OCI-M1 (cell line): ENCODE measurements at regions not wholly inside any gene's neighbourhood (a gene's known extent, or its start where the extent isn't known, plus 50 kb on each side); places are given as distances from the start of the nearest gene placed in this dataset.

Experiments used
- DNase-seq: peaks from one replicate; lab custom pipeline; 2025; lab: John Stamatoyannopoulos, UW

GRCh38 chr18:10225300-10225699, 229.1 kb upstream of the APCDD1 start:
- no peak for DNase-seq

DNA sequence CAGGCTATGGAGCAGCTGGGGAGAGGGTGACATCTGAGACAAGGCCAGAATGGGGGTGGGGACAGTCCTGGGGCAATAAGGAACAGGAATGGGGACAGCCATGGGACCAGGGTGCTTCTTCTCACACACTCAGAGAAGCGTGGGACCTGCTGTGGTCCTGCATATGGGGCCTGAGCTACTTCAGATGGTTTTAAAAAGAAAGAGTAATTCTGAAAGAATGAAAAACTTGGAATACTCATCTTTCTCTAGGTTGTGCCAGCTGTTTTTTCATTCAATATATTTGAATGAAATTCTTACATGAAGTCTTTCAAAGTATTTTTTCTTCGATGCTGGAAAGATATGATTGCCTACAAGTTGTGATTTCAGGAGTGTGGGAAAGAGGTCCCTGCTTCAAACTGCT, 227.5 kb upstream of the APCDD1 start:
- no peak for DNase-seq

DNA sequence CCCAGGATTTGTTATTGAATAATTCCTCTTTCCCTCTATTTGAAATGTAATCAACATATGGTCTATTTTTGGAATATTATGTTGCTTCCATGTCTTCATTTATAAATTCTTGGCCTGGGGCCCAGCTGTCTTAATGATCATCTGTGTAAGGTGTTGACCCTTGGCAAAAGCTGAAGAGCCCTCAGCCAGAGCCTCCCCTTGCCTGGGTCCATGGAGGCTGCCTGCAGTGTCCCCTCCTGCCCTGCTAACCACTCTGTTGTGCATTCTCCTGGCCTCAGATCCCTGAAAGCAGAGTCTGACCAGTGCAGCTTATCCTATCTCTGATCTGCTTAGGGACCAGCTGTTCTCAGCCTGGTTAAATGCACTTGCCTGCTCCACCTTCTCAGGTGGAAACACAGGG, 226.1 kb upstream of the APCDD1 start:
- DNase-seq = no peak

DNA sequence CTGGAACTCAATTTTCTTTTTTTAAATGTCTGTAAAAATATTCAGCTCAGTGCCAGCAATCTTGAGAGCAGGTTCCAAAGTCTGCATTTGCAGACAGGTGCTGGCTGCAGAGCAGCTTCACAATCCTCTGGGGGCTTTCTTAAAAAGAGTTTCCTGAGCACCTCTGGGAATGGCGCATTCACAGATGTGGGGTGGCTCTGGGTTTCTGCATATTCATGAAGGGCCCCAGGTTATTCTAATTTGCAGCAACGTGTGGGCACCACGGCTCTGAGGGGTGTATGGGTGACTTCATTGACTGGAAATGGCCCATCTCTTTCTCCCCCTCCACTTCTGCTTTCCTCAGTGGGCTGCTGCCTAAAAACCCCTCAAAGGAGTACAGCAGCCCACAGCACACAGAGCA, 225.0 kb upstream of the APCDD1 start:
- no peak for DNase-seq

DNA sequence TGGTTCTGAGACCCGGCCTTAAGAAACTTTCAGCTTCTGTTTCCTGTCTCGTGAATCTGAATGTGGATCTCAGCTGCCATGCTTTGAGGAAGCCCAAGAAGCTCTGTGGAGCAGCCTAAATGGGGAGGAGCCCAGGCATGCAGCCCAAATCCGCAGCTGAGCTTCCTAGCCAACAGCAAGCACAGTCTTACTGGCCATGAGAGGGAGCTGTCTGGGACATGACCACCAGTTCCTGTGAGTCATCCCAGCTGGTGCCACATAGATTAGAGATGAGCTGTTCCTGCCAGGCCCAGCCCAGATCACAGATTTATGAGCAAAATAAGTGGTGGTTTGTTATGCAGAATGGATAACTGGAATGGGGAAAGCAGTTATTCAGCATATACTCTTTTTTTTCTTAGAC, 224.4 kb upstream of the APCDD1 start:
- peak; percentile 39 for DNase-seq

DNA sequence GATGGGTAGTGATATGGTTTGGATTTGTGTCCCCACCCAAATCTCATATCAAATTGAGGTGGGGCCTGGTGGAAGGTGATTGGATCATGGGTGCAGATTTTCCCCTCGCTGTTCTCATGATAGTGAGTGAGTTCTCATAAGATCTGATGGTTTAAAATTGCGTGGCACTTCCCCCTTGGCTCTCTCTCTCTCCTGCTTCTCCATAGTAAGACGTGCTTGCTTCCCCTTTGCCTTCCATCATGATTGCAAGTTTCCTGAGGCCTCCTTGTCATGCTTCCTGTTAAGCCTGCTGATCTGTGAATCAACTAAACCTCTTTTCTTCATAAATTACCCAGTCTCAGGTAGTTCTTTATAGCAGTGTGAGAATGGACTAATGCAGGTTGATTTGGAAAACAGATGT, 223.2 kb upstream of the APCDD1 start:
- DNase-seq = no peak

DNA sequence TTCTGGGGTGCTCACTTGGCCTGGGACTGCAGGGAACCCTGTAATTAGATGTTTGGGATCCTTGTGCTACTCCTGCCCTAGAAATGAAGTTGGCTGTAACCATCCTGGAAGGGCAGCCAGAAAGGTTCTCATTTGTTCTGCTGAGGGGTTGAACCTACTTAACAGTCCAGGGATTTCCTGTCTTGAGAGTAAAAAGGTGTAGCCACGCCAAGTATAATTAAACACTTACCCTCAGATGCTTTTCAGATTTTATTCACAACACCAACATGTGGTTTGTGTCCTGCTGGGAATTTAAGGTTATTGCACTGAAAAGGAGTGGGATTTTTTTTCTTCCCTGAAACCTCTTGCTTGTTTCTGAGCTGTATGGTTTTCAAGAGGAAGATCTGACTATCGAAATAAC, 222.4 kb upstream of the APCDD1 start:
- DNase-seq = no peak

- no peak for DNase-seq
These were observed 221.2 kb upstream of the APCDD1 start for GRCh38 chr18:10233082-10233875.

- no peak for DNase-seq
These were observed 220.2 kb upstream of the APCDD1 start for GRCh38 chr18:10234281-10234680.

DNA sequence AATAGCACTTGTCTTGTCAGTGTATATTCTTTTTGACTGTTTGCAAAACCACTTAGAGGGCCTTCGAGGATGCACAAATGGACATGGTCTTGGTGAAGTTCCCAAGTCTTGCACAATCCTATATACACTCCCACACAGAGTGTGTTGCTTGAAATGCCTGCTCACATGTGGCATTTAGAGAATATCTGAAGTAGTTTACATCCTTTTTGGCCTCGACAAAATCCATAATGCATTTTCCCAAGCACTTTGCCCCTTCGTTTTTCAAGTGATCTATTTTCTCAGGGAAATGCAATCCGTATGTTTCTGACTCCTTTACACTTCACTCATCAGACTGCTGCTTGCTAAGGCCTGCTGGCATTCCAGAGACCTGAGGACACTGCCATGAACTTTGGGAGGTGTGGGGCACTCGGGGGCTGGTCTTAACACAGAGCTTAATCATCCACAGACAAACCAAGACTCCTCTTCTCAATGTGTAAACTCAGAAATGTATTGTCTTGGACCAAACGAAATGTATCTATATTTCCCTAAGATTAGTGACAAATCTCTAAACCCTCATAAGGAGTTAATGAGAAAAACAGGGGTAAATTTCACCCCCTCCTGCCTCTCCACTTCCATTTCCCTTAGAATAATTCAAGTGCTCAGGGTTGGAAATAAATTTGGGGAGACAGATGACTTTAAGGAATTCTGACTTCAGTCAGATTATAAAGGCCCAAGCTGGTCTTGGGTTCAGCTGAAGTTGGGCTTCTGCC, 219.3 kb upstream of the APCDD1 start:
- no peak for DNase-seq

DNA sequence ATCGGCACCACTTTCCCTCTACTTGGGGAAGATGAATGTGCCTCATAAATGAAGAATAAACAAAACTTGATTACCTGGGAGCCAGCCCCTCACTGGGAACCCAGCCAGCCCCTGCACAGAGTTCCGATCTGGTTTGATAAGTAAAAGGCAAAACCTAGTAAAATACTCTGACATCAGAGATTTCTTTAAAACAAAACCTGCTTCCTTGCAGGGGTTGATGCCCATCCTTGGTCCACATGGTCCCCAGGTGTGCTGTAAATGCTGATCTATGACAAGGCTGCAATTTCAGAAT, 218.8 kb upstream of the APCDD1 start:
- DNase-seq = no peak

DNA sequence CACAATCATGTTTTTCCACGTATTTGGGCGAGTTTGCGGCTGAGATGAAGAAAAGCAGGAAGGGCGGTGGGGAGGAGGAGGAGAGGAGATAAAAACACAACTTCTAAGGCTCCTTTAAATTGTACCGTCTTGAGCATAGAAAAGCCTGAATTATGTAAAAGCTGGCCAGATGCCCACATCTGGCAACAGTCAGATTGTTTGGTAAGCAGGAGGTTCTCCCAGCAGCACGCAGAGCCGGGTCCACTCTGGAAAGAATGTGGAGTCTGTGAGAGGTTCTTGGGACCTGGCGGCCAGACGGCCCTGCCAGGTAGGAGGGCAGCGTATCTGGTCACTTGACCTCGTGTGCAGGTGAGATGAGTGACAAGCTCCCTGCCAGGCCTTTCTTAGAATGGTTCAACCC, 215.3 kb upstream of the APCDD1 start:
- DNase-seq = no peak

DNA sequence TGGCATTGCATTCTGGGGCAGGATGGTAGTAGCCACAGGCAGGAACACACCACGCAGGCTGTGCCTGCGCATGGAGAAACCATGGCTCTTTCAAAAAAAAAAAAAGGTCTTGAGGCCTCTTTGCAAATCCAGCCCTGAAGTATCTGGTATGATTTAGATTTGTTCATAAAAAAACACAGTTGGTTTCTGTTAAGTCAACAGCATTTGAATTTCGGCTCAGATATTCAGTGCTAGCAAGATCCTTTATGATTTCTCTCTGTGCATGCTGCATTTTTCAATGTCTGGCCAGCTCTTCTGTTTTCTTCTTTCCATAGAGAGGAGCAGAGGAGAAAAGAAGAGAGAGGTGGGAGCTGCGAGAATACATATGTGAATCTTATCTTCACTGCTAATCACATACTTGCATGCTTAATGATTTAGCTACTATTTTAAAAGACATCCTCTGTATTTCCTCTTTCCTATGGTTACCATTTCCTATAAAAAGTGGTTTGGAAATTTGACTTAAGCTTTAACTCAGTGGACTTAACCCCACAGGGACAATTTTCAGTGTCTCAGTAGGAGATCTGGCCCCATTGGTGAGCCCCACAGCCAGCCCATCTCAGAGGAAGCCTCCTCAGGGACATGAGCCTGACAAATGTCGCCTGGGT, 214.3 kb upstream of the APCDD1 start:
- no peak for DNase-seq

GRCh38 chr18:10240973-10241372, 213.5 kb upstream of the APCDD1 start:
- DNase-seq = no peak

DNA sequence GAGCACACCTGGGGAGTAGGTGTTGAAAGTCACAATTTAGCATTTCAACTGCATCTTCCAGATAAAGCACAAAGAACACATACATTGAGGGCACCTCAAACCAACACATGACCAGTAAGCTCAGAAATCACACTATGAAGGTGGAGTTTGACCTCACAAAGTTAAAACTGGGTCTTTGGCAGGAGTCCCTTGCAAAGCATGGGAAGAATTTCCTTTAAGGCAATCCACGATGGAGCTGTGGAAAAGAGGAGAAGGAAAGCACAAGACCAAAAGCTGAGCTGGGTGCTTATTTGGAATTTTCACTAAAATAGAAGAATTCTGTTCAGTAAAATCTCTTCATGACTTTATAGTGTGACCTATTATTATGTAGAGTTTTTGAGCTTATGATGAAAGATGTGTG, 212.9 kb upstream of the APCDD1 start:
- DNase-seq = no peak

DNA sequence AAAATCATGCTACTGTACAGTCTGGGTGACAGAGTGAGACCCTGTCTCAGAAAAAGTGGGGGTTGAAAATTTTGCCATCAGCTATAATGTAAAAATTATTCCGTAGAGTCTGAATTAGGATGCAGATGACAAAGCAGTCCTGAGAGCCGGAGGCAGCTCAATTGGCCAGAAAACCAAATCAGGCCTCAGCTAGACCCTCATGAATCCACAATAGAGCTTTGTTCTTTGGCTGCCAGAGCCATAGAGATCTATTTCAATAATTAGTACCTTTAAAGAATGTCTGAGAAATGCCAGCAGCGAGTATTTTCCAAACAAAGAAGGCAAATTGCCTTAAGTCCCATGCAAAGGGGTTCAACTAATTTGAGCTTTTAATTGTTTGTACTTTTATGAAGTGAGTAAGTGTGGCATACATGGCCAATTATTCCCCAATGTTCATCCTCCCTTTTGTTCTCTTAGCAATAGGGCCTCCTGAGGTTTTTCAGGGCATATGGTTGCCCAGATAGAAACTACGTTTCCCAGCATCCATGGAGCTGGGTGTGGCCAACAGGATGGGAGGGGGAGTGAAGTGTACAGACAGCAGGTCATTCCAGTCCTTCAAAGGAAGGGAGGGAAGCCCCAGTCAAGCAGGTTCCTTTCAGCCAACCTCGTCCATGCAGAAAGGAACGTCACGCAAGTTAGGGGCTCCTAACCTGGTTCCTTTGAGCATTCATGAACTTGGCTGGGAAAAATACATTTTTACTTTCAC, 211.3 kb upstream of the APCDD1 start:
- DNase-seq = no peak

GRCh38 chr18:10244341-10244740, 210.1 kb upstream of the APCDD1 start:
- DNase-seq = no peak

GRCh38 chr18:10245031-10245845, 209.2 kb upstream of the APCDD1 start:
- no peak for DNase-seq

- no peak for DNase-seq
These were observed 208.6 kb upstream of the APCDD1 start for GRCh38 chr18:10245846-10246175.

DNA sequence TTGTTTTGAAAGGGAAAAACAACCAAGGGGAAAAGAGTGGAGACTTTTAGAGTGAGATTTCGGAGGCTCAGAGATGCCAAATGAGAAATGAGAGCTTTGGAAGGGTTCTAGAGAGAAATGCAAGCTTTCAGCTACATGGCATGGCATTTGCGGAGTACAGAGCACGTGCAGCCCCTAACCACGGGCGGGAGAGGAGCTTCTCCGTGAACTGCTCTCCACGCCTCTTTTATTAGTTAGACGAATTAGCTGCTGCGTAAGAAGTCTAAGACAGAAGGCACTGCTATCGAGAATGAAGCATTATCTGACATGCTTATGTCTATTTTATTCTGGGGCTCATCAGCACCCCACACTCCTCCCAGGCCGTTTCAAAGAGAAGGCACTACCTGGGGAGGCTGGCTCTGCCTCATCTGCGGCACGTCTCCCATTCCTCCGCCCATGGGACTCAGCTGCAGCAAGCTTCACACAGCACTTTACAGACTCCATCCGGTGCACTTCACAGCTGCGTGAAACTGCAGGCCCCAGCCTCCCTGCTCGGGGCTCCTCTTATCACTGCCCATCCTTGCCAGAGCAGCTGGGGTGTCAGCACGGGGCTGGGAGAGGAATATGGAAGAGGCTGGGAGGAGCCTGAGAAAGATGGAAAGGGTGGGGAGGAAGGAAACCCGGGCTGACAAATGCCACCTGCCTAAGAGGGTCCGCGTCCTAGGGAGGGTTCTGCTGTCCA, 207.3 kb upstream of the APCDD1 start:
- no peak for DNase-seq

DNA sequence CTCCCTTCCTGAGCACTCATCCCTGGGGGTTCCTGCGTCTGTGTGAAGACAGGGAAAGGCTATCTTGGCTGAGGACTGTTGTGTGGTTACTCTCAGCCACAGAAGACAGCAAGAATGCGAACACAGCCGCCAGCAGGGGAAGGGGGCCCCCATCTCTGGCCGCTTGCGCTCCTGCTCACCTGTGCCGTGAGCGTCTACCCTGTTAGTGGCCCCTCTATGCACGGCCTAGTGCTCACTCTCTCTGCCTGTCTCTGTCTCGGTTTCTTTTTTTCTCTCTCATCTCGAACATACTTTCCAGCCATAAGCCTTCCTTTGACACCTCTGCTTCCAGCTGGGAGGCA, 206.7 kb upstream of the APCDD1 start:
- DNase-seq = no peak
